Mammary epithelial cell (primary cell): ENCODE measurements at regions not wholly inside any gene's neighbourhood (a gene's known extent, or its start where the extent isn't known, plus 50 kb on each side); places are given as distances from the start of the nearest gene placed in this dataset.

Experiments
- EZH2 ChIP-seq: IDR thresholded peaks from 2 replicates; pipeline ENCODE4 v1.6.1; 2012; ENCODE audit warnings: low read length, inconsistent platforms, borderline replicate concordance
- TF ChIP-seq, protein P1 (sequence below), 2 donors: IDR thresholded peaks in 1 of 2; conservative IDR thresholded peaks in 1 of 2; 2 replicates each; pipeline ENCODE4 v1.5.1; 2011 to 2012; ENCODE audit warnings: inconsistent platforms in 2 of 2, low read length in 2 of 2, mild to moderate bottlenecking in 2 of 2, control low read depth in 1 of 2, low read depth in 1 of 2; ENCODE audit not compliant: insufficient read depth in 1 of 2; ENCODE audit errors: extremely low read depth in 1 of 2

DNA sequence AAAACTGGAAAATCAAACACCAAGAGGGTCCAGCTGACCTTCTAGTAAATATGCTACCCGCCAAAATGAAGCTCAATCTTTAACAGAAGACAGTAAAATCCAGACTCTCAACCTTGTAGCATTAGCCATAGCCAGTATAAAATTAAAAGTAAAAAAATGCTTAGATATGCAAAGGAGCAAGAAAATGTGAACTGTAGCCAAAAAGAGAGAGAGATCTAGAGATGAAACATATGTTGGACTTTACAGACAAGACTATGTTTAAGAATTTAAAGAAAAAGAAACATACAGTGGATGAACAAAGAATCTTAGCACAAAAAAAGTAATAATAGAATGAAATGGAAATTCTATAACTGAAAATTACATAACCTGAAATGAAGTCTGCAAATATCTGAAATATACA is 344.5 kb downstream of the LRATD1 start:
- TF ChIP-seq, protein P1, sequence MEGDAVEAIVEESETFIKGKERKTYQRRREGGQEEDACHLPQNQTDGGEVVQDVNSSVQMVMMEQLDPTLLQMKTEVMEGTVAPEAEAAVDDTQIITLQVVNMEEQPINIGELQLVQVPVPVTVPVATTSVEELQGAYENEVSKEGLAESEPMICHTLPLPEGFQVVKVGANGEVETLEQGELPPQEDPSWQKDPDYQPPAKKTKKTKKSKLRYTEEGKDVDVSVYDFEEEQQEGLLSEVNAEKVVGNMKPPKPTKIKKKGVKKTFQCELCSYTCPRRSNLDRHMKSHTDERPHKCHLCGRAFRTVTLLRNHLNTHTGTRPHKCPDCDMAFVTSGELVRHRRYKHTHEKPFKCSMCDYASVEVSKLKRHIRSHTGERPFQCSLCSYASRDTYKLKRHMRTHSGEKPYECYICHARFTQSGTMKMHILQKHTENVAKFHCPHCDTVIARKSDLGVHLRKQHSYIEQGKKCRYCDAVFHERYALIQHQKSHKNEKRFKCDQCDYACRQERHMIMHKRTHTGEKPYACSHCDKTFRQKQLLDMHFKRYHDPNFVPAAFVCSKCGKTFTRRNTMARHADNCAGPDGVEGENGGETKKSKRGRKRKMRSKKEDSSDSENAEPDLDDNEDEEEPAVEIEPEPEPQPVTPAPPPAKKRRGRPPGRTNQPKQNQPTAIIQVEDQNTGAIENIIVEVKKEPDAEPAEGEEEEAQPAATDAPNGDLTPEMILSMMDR (conservative IDR thresholded peaks at IDR 0.05 in 1 of 2, IDR thresholded peaks at IDR 0.05 in 1 of 2; ENCODE audit: extremely low read depth in 1 of 2, insufficient read depth in 1 of 2, low read depth in 1 of 2, low read length in 2 of 2) = no peak
- no peak for TF ChIP-seq EZH2
